ENCODE measurements at regions not wholly inside any gene's neighbourhood (a gene's known extent, or its start where the extent isn't known, plus 50 kb on each side); places are given as distances from the start of the nearest gene placed in this dataset.

- Histone ChIP-seq H3K4me1 (ENCODE audit: insufficient read depth, low read length, poor library complexity, severe bottlenecking) (no peaks in the 10 kb centered on the region), H3K36me3 (ENCODE audit: insufficient read depth, low read length) (no peaks in the 10 kb centered on the region), H3K9me2 (replicated peaks; ENCODE audit: low read depth, low read length) (no peaks in the 10 kb centered on the region), H4K20me1 (ENCODE audit: insufficient read depth, low read length, poor library complexity, severe bottlenecking) (no peaks in the 10 kb centered on the region), H3F3A (ENCODE audit: low read depth) (no peaks in the 10 kb centered on the region), H3K27me3 (ENCODE audit: insufficient read depth, low read length, poor library complexity, severe bottlenecking) (no peaks in the 10 kb centered on the region), H3K79me2 (ENCODE audit: insufficient read depth, low read length) (no peaks in the 10 kb centered on the region), H3K4me3 (ENCODE audit: low read length, poor library complexity, severe bottlenecking) (no peak overlapping the region), H3K9ac (ENCODE audit: low read depth, low read length, poor library complexity, severe bottlenecking) (no peak overlapping the region), H3K4me2 (ENCODE audit: low read depth, low read length, poor library complexity, severe bottlenecking) (no peak overlapping the region), H2AFZ (ENCODE audit: low read length) (no peak overlapping the region), H3K9me3 (ENCODE audit: insufficient read depth, low read depth, low read length) (no peaks in the 10 kb centered on the region)
- TF ChIP-seq EZH2phosphoT487 (IDR thresholded peaks at IDR 0.05; ENCODE audit: borderline replicate concordance): no peak
- TF ChIP-seq CTCF (conservative IDR thresholded peaks at IDR 0.05; ENCODE audit: low read length): no peak
Observed at GRCh38 chr11:122394313-122394712, 261.2 kb upstream of the UBASH3B start.

GRCh38 chr11:122393209-122393860 lies 262.2 kb upstream of the UBASH3B start:
- Histone ChIP-seq H3F3A (ENCODE audit: low read depth) (no peaks in the 10 kb centered on the region), H4K20me1 (ENCODE audit: insufficient read depth, low read length, poor library complexity, severe bottlenecking) (no peaks in the 10 kb centered on the region), H3K79me2 (ENCODE audit: insufficient read depth, low read length) (no peaks in the 10 kb centered on the region), H3K4me1 (ENCODE audit: insufficient read depth, low read length, poor library complexity, severe bottlenecking) (no peaks in the 10 kb centered on the region), H3K9ac (ENCODE audit: low read depth, low read length, poor library complexity, severe bottlenecking) (no peak overlapping the region), H3K27me3 (ENCODE audit: insufficient read depth, low read length, poor library complexity, severe bottlenecking) (no peaks in the 10 kb centered on the region), H3K4me2 (ENCODE audit: low read depth, low read length, poor library complexity, severe bottlenecking) (no peak overlapping the region), H3K4me3 (ENCODE audit: low read length, poor library complexity, severe bottlenecking) (no peak overlapping the region), H3K9me3 (ENCODE audit: insufficient read depth, low read depth, low read length) (no peaks in the 10 kb centered on the region), H2AFZ (ENCODE audit: low read length) (no peak overlapping the region), H3K36me3 (ENCODE audit: insufficient read depth, low read length) (no peaks in the 10 kb centered on the region), H3K9me2 (replicated peaks; ENCODE audit: low read depth, low read length) (no peaks in the 10 kb centered on the region)
- TF ChIP-seq CTCF (conservative IDR thresholded peaks at IDR 0.05; ENCODE audit: low read length): no peak
- no peak for TF ChIP-seq EZH2phosphoT487 (IDR thresholded peaks at IDR 0.05; ENCODE audit: borderline replicate concordance)

- H3K9ac ChIP-seq (ENCODE audit: low read depth, low read length, poor library complexity, severe bottlenecking): no peak overlapping the region
- H3K9me2 ChIP-seq (replicated peaks; ENCODE audit: low read depth, low read length): no peaks in the 10 kb centered on the region
- no peaks in the 10 kb centered on the region for H3K4me1 ChIP-seq (ENCODE audit: insufficient read depth, low read length, poor library complexity, severe bottlenecking)
- no peak overlapping the region for H3K4me3 ChIP-seq (ENCODE audit: low read length, poor library complexity, severe bottlenecking)
- no peak overlapping the region for H2AFZ ChIP-seq (ENCODE audit: low read length)
- H3K27me3 ChIP-seq (ENCODE audit: insufficient read depth, low read length, poor library complexity, severe bottlenecking): no peaks in the 10 kb centered on the region
- H3K36me3 ChIP-seq (ENCODE audit: insufficient read depth, low read length): no peaks in the 10 kb centered on the region
- TF ChIP-seq EZH2phosphoT487 (IDR thresholded peaks at IDR 0.05; ENCODE audit: borderline replicate concordance) (no peak), CTCF (conservative IDR thresholded peaks at IDR 0.05; ENCODE audit: low read length) (no peak)
- no peaks in the 10 kb centered on the region for H3K9me3 ChIP-seq (ENCODE audit: insufficient read depth, low read depth, low read length)
- no peaks in the 10 kb centered on the region for H3K79me2 ChIP-seq (ENCODE audit: insufficient read depth, low read length)
- no peaks in the 10 kb centered on the region for H4K20me1 ChIP-seq (ENCODE audit: insufficient read depth, low read length, poor library complexity, severe bottlenecking)
- H3F3A ChIP-seq (ENCODE audit: low read depth): no peaks in the 10 kb centered on the region
- no peak overlapping the region for H3K4me2 ChIP-seq (ENCODE audit: low read depth, low read length, poor library complexity, severe bottlenecking)
Observed at GRCh38 chr11:122392508-122392907, 263.0 kb upstream of the UBASH3B start.

All from Loucy (cell line).